ENCODE measurements at regions not wholly inside any gene's neighbourhood (a gene's known extent, or its start where the extent isn't known, plus 50 kb on each side); places are given as distances from the start of the nearest gene placed in this dataset.

DNA sequence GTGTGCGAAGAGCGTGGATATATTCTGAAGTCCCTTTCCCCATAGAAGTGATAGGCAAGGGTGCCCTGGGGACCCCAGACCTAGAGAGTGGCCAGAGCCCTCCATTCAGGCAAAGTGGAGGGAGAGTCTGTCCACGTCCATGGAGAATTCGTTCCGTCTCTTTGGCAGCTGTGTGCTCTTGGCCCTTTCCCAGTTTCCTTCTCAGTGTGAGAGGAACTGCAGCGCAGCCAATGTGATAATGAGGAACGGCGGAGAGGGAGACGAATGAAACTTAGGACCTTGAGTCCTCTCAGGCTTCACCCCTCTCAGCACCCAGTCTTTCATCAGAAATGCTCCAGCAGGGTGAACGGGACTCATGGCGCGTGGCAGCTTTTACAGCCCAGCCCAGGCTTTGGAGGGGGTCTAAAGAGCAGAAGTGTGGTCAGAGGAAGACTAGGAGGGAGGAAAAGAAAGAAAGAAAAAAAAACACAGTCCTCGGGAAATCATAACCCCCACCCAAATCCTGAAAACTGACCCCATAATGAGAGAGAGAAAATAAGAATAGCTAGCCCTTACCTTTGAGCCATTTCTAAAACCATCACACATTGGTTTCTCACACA, 95.0 kb upstream of the RIOK3 start:
- TF ChIP-seq TCF4 (CRISPR knock-in tag; IDR thresholded peaks at IDR 0.05; ENCODE audit: borderline replicate concordance) (no peak), CSDC2 (CRISPR knock-in tag; IDR thresholded peaks at IDR 0.05) (no peak), SNAI2 (CRISPR knock-in tag; IDR thresholded peaks at IDR 0.05) (no peak), GLIS3 (CRISPR knock-in tag; IDR thresholded peaks at IDR 0.05) (no peak), ZNF565 (CRISPR knock-in tag; conservative IDR thresholded peaks at IDR 0.05; ENCODE audit: low read depth) (no peak), OSR1 (CRISPR knock-in tag; IDR thresholded peaks at IDR 0.05) (no peak), RARB (CRISPR knock-in tag; IDR thresholded peaks at IDR 0.05) (no peak), TOX (CRISPR knock-in tag; IDR thresholded peaks at IDR 0.05; ENCODE audit: borderline replicate concordance) (no peak), PPARA (CRISPR knock-in tag; IDR thresholded peaks at IDR 0.05; ENCODE audit: borderline replicate concordance) (no peak)
- TF ChIP-seq, protein P1, sequence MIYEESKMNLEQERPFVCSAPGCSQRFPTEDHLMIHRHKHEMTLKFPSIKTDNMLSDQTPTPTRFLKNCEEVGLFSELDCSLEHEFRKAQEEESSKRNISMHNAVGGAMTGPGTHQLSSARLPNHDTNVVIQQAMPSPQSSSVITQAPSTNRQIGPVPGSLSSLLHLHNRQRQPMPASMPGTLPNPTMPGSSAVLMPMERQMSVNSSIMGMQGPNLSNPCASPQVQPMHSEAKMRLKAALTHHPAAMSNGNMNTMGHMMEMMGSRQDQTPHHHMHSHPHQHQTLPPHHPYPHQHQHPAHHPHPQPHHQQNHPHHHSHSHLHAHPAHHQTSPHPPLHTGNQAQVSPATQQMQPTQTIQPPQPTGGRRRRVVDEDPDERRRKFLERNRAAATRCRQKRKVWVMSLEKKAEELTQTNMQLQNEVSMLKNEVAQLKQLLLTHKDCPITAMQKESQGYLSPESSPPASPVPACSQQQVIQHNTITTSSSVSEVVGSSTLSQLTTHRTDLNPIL (CRISPR knock-in tag; IDR thresholded peaks at IDR 0.05; ENCODE audit: low read depth), result no peak
- no peak for ATAC-seq

- no peak for TF ChIP-seq TCF4 (CRISPR knock-in tag; IDR thresholded peaks at IDR 0.05; ENCODE audit: borderline replicate concordance)
- TF ChIP-seq ZNF8 (CRISPR knock-in tag; IDR thresholded peaks at IDR 0.05), result no peak
- TF ChIP-seq CSDC2 (CRISPR knock-in tag; IDR thresholded peaks at IDR 0.05), result no peak
- no peak for TF ChIP-seq ZFP30 (CRISPR knock-in tag; IDR thresholded peaks at IDR 0.05)
- no peak for TF ChIP-seq RARB (CRISPR knock-in tag; IDR thresholded peaks at IDR 0.05)
- TF ChIP-seq PATZ1 (CRISPR knock-in tag; IDR thresholded peaks at IDR 0.05; ENCODE audit: borderline replicate concordance), result no peak
- no peak for TF ChIP-seq ARNTL (CRISPR knock-in tag; IDR thresholded peaks at IDR 0.05; ENCODE audit: borderline replicate concordance, low read depth)
- no peak for TF ChIP-seq ZFP3 (CRISPR knock-in tag; IDR thresholded peaks at IDR 0.05)
- TF ChIP-seq, protein P2, sequence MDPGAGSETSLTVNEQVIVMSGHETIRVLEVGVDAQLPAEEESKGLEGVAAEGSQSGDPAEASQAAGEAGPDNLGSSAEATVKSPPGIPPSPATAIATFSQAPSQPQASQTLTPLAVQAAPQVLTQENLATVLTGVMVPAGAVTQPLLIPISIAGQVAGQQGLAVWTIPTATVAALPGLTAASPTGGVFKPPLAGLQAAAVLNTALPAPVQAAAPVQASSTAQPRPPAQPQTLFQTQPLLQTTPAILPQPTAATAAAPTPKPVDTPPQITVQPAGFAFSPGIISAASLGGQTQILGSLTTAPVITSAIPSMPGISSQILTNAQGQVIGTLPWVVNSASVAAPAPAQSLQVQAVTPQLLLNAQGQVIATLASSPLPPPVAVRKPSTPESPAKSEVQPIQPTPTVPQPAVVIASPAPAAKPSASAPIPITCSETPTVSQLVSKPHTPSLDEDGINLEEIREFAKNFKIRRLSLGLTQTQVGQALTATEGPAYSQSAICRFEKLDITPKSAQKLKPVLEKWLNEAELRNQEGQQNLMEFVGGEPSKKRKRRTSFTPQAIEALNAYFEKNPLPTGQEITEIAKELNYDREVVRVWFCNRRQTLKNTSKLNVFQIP (CRISPR knock-in tag; IDR thresholded peaks at IDR 0.05; ENCODE audit: borderline replicate concordance, low read depth), result no peak
- no peak for ATAC-seq
Observed at GRCh38 chr18:23359421-23359820, 93.7 kb upstream of the RIOK3 start.

DNA sequence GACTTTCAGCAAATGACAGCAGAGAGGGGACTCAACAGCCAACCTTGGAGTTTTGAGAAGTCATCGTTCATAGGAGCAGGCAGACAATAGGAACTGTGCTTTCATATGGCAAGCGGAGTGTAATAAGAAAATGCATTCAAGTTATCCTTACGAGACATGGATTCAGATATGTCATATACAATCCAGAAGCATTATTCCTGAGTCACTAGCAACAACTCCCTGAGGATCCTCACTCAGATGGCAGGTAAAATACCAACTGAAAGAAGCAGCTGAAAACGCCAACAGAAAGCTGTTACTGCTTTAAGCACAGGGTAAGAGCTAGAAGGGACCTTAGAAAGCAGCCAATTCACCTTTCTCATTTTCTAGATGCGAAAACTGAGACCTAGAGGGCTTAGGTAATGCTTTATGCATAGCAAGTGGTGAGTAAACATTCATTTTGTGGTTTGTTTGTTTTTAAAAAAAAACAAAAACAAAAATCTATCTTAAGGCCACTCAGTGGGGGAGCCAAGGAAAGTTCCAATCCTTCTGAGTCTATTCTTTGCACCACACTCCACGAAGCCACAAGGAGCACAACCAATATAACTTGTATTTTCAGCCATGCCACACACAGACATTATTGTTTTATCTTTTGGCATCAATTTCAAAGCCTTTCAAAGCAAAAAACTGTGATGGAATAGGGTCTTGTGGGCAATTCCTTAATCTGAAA, 89.1 kb upstream of the RIOK3 start:
- no peak for ATAC-seq
- no peak for TF ChIP-seq SNAI2 (CRISPR knock-in tag; IDR thresholded peaks at IDR 0.05)
- TF ChIP-seq ZFP3 (CRISPR knock-in tag; IDR thresholded peaks at IDR 0.05), result no peak
- no peak for TF ChIP-seq ZFP30 (CRISPR knock-in tag; IDR thresholded peaks at IDR 0.05)

DNA sequence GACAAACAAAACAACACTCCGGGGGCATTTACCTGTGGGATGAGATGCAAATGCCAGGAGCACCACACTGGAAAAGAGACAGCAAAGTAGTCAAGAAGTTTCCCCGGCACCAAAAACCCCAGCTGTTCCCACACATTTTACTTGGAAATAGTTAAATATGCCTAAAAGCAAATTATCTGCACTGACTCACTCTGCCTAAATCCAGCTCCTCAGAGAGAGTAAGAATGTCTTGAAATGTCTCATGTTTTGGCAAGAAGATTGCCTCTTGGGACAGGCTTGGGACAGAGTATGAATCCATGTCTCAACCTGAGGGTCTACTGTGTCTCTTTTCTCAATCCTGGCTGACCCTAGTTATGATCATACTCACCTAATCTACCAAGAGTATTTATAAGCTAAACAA, 87.5 kb upstream of the RIOK3 start:
- peak; percentile 72 for ATAC-seq
- TF ChIP-seq TSHZ2 (CRISPR knock-in tag; IDR thresholded peaks at IDR 0.05), result no peak
- TF ChIP-seq OSR1 (CRISPR knock-in tag; IDR thresholded peaks at IDR 0.05), result no peak
- TF ChIP-seq ZC3H10 (CRISPR knock-in tag; IDR thresholded peaks at IDR 0.05), result no peak
- no peak for TF ChIP-seq ZNF70 (CRISPR knock-in tag; IDR thresholded peaks at IDR 0.05)
- no peak for TF ChIP-seq TOX (CRISPR knock-in tag; IDR thresholded peaks at IDR 0.05; ENCODE audit: borderline replicate concordance)
- no peak for TF ChIP-seq RARB (CRISPR knock-in tag; IDR thresholded peaks at IDR 0.05)
- TF ChIP-seq PATZ1 (CRISPR knock-in tag; IDR thresholded peaks at IDR 0.05; ENCODE audit: borderline replicate concordance), result no peak
- TF ChIP-seq ZNF8 (CRISPR knock-in tag; IDR thresholded peaks at IDR 0.05), result no peak
- no peak for TF ChIP-seq ZFP30 (CRISPR knock-in tag; IDR thresholded peaks at IDR 0.05)
- TF ChIP-seq CSRNP3 (CRISPR knock-in tag; IDR thresholded peaks at IDR 0.05), result no peak
- no peak for TF ChIP-seq PPARA (CRISPR knock-in tag; IDR thresholded peaks at IDR 0.05; ENCODE audit: borderline replicate concordance)
- TF ChIP-seq ESRRG (CRISPR knock-in tag; IDR thresholded peaks at IDR 0.05), result no peak
- no peak for TF ChIP-seq GLIS3 (CRISPR knock-in tag; IDR thresholded peaks at IDR 0.05)
- no peak for TF ChIP-seq ZNF565 (CRISPR knock-in tag; conservative IDR thresholded peaks at IDR 0.05; ENCODE audit: low read depth)
- TF ChIP-seq, protein P2 (CRISPR knock-in tag; IDR thresholded peaks at IDR 0.05; ENCODE audit: borderline replicate concordance, low read depth), result no peak
